Endothelial cell of umbilical vein (primary cell): ENCODE measurements at regions not wholly inside any gene's neighbourhood (a gene's known extent, or its start where the extent isn't known, plus 50 kb on each side); places are given as distances from the start of the nearest gene placed in this dataset.

Source experiments
- EZH2 ChIP-seq: IDR thresholded peaks from 2 replicates; pipeline ENCODE4 v1.6.1; 2012; ENCODE audit warnings: borderline replicate concordance, low read depth, mild to moderate bottlenecking, moderate library complexity, low read length, inconsistent platforms; ENCODE audit not compliant: severe bottlenecking
- TF ChIP-seq, protein P1 (sequence below), 2 donors: IDR thresholded peaks; 1 replicate in 1 of 2; 2 replicates in 1 of 2; pipeline ENCODE4 v1.5.1; 2011; ENCODE audit warnings: low read length in 2 of 2, mild to moderate bottlenecking in 2 of 2, moderate library complexity in 2 of 2, control low read depth in 1 of 2, inconsistent platforms in 1 of 2, low read depth in 1 of 2; ENCODE audit not compliant: insufficient read depth in 1 of 2; ENCODE audit errors: extremely low read depth in 1 of 2

DNA sequence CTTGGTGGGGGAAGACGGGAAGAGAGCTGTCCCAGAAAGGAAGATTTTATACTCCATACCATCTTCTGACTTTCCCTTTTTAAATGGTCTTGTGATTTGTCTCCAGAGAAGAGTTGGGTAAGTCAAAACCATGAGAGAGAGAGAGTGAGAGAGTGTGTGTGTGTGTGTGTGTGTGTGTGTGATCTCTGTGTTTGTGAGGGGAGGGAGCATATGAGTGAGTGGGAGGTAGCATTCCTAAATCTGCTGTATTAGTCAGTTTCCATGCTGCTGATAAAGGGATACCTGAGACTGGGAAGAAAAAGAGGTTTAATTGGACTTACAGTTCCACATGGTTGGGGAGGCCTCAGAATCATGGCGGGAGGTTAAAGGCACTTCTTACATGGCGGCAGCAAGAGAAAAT is 102.0 kb upstream of the VANGL1 start:
- no peak for TF ChIP-seq EZH2
- TF ChIP-seq, protein P1, sequence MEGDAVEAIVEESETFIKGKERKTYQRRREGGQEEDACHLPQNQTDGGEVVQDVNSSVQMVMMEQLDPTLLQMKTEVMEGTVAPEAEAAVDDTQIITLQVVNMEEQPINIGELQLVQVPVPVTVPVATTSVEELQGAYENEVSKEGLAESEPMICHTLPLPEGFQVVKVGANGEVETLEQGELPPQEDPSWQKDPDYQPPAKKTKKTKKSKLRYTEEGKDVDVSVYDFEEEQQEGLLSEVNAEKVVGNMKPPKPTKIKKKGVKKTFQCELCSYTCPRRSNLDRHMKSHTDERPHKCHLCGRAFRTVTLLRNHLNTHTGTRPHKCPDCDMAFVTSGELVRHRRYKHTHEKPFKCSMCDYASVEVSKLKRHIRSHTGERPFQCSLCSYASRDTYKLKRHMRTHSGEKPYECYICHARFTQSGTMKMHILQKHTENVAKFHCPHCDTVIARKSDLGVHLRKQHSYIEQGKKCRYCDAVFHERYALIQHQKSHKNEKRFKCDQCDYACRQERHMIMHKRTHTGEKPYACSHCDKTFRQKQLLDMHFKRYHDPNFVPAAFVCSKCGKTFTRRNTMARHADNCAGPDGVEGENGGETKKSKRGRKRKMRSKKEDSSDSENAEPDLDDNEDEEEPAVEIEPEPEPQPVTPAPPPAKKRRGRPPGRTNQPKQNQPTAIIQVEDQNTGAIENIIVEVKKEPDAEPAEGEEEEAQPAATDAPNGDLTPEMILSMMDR (IDR thresholded peaks at IDR 0.05; ENCODE audit: extremely low read depth in 1 of 2, insufficient read depth in 1 of 2, low read depth in 1 of 2, low read length in 2 of 2) = no peak
